CMK (cell line): ENCODE measurements at regions not wholly inside any gene's neighbourhood (a gene's known extent, or its start where the extent isn't known, plus 50 kb on each side); places are given as distances from the start of the nearest gene placed in this dataset.
A peak's percentile ranks its signal among the peaks of the same experiment; 100 is the strongest.

Experiments used
- DNase-seq: peaks from one replicate; pipeline ENCODE4 v3.0.0-alpha.2; 2010; ENCODE audit warnings: low read depth

GRCh38 chr2:12417786-12418185 lies 298.9 kb upstream of the TRIB2 start:
- DNase-seq = no peak

- no peak for DNase-seq
These were observed 296.9 kb upstream of the TRIB2 start for GRCh38 chr2:12419803-12420202.

GRCh38 chr2:12421046-12421445 lies 295.7 kb upstream of the TRIB2 start:
- no peak for DNase-seq

GRCh38 chr2:12424219-12424618 lies 292.5 kb upstream of the TRIB2 start:
- no peak for DNase-seq

- no peak for DNase-seq
These were observed 291.9 kb upstream of the TRIB2 start for GRCh38 chr2:12424809-12425208.

GRCh38 chr2:12428324-12428723 lies 288.4 kb upstream of the TRIB2 start:
- DNase-seq = no peak

GRCh38 chr2:12428786-12429185 lies 287.9 kb upstream of the TRIB2 start:
- no peak for DNase-seq

- DNase-seq = no peak
These were observed 286.8 kb upstream of the TRIB2 start for GRCh38 chr2:12429779-12430406.

GRCh38 chr2:12430407-12431133 lies 286.2 kb upstream of the TRIB2 start:
- no peak for DNase-seq

- no peak for DNase-seq
These were observed 283.6 kb upstream of the TRIB2 start for GRCh38 chr2:12432985-12433625.

GRCh38 chr2:12433626-12433990 lies 283.1 kb upstream of the TRIB2 start:
- DNase-seq = no peak

GRCh38 chr2:12434630-12435098 lies 282.1 kb upstream of the TRIB2 start:
- no peak for DNase-seq

GRCh38 chr2:12435430-12436222 lies 281.1 kb upstream of the TRIB2 start:
- no peak for DNase-seq

GRCh38 chr2:12436483-12436882 lies 280.3 kb upstream of the TRIB2 start:
- DNase-seq = peak; percentile 22

- DNase-seq = peak; percentile 87
These were observed 279.7 kb upstream of the TRIB2 start for GRCh38 chr2:12436935-12437561.

GRCh38 chr2:12440731-12441130 lies 276.0 kb upstream of the TRIB2 start:
- DNase-seq = no peak

GRCh38 chr2:12441750-12442475 lies 274.8 kb upstream of the TRIB2 start:
- DNase-seq = peak; percentile 68

- no peak for DNase-seq
These were observed 274.3 kb upstream of the TRIB2 start for GRCh38 chr2:12442476-12442847.

- DNase-seq = no peak
These were observed 267.8 kb upstream of the TRIB2 start for GRCh38 chr2:12448846-12449505.

- no peak for DNase-seq
These were observed 265.0 kb upstream of the TRIB2 start for GRCh38 chr2:12451726-12452125.

- no peak for DNase-seq
These were observed 264.6 kb upstream of the TRIB2 start for GRCh38 chr2:12452185-12452584.
